ENCODE measurements at regions not wholly inside any gene's neighbourhood (a gene's known extent, or its start where the extent isn't known, plus 50 kb on each side); places are given as distances from the start of the nearest gene placed in this dataset.

GRCh38 chr3:18035641-18036449 is 293.4 kb upstream of the TBC1D5 start:
- TF ChIP-seq POLR2A (IDR thresholded peaks at IDR 0.05) (no peak), CTCF (IDR thresholded peaks at IDR 0.05) (no peak), POLR2AphosphoS5 (IDR thresholded peaks at IDR 0.05) (no peak), EP300 (IDR thresholded peaks at IDR 0.05) (no peak)

Measured in suprapubic skin (tissue), 4 donors.